Lung (tissue), 11 donors: ENCODE measurements at regions not wholly inside any gene's neighbourhood (a gene's known extent, or its start where the extent isn't known, plus 50 kb on each side); places are given as distances from the start of the nearest gene placed in this dataset.
"Not testable (repeated sequence)": the region's sequence is repeated elsewhere in the genome, so short reads cannot be mapped to it uniquely, and the experiment has no call there.

Source experiments
- ATAC-seq: fragments of 200-7000 bp; cut with Tn5 transposase; one replicate; pipeline ENCODE4 v1.9.1; 2020; ENCODE audit warnings: moderate number of reproducible peaks; ENCODE audit not compliant: insufficient read depth, low FRiP score
- DNase-seq, 3 donors: peaks; one replicate each; pipeline ENCODE4 v3.0.0-alpha.2; 2013 to 2017
- H3K27ac ChIP-seq, 2 donors: one replicate each; pipeline ENCODE4 v1.5.1; 2013; ENCODE audit warnings: mild to moderate bottlenecking in 2 of 2, moderate library complexity in 2 of 2, control low read depth in 1 of 2, inconsistent platforms in 1 of 2, low read depth in 1 of 2, low read length in 1 of 2
- H3K27me3 ChIP-seq, 3 donors: one replicate each; pipeline ENCODE4 v1.5.1; 2013; ENCODE audit warnings: low read length in 2 of 3; ENCODE audit not compliant: control insufficient read depth in 3 of 3, insufficient read depth in 3 of 3
- H3K36me3 ChIP-seq, 4 donors: one replicate each; pipeline ENCODE4 v1.5.1; 2013; ENCODE audit warnings: low read length in 4 of 4, mild to moderate bottlenecking in 1 of 4, moderate library complexity in 1 of 4; ENCODE audit not compliant: control insufficient read depth in 4 of 4, insufficient read depth in 4 of 4
- H3K4me1 ChIP-seq, 5 donors: one replicate each; pipeline ENCODE4 v1.5.1; 2013; ENCODE audit warnings: low read length in 5 of 5, mild to moderate bottlenecking in 2 of 5, moderate library complexity in 1 of 5; ENCODE audit not compliant: control insufficient read depth in 5 of 5, insufficient read depth in 5 of 5
- H3K4me3 ChIP-seq: one replicate; pipeline ENCODE4 v1.5.1; 2013; ENCODE audit warnings: mild to moderate bottlenecking, control low read depth, moderate library complexity
- H3K9ac ChIP-seq, 2 donors: one replicate each; pipeline ENCODE4 v1.5.1; 2013; ENCODE audit warnings: low read length in 2 of 2, control low read depth in 1 of 2; ENCODE audit not compliant: insufficient read depth in 1 of 2
- H3K9me3 ChIP-seq, 4 donors: one replicate each; pipeline ENCODE4 v1.5.1; 2013; ENCODE audit warnings: low read length in 3 of 4, mild to moderate bottlenecking in 1 of 4, moderate library complexity in 1 of 4; ENCODE audit not compliant: control insufficient read depth in 4 of 4, insufficient read depth in 3 of 4
- WGBS, 2 donors: extraction: QIAGEN DNeasy Blood & Tissue Kit; methylation state at CpG; one replicate each; pipeline ENCODE4 v1.1.7; 2013; 5-methylcytosine and 5-hydroxymethylcytosine counted together
- TF ChIP-seq, protein P1 (sequence below): IDR thresholded peaks from 2 replicates; pipeline ENCODE4 v1.5.1; 2012; ENCODE audit warnings: mild to moderate bottlenecking; ENCODE audit errors: control extremely low read depth, extremely low read depth
- donor health status: control.
- donor health status: control.
- donor health status: Bipolar disorder and iron deficiency.
- donor health status: healthy.
- donor health status: DM: yes; HTN: yes; CAD: no.

DNA sequence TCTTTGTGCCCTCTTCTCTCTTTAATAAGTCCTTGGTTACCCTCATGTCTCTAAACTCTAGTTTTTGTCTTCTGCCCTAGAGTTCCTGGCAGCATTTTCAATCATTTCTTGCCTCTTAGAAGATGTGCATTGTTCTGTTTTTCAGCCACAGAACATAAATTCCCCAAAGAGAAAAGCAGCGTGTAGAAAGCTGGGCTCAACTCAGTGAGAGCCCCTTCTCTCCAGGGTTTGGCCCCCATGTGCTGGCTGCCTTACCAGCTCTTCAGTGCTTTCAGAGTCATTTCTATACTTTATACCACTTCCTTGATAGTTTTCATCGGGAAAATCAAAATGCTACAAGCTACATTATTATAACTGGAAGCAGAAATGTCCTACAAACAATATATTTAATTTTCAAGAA is 369.1 kb upstream of the GRM7 start:
- no peak overlapping the region for H3K27ac ChIP-seq
- H3K36me3 ChIP-seq, result no peaks in the 10 kb centered on the region
- no peak for DNase-seq
- H3K9ac ChIP-seq, result no peak overlapping the region
- no peak overlapping the region for H3K4me3 ChIP-seq
- WGBS, 2 donors, result 87 to 92% methylated on average over 2 of the region's 2 CpGs
- no peaks in the 10 kb centered on the region for H3K27me3 ChIP-seq
- peaks cover 0 to 2% (median 0%) of the 10 kb centered on the region in 4 donors for H3K9me3 ChIP-seq
- H3K4me1 ChIP-seq, result no peaks in the 10 kb centered on the region
- ATAC-seq, result no peak
- TF ChIP-seq, protein P1, sequence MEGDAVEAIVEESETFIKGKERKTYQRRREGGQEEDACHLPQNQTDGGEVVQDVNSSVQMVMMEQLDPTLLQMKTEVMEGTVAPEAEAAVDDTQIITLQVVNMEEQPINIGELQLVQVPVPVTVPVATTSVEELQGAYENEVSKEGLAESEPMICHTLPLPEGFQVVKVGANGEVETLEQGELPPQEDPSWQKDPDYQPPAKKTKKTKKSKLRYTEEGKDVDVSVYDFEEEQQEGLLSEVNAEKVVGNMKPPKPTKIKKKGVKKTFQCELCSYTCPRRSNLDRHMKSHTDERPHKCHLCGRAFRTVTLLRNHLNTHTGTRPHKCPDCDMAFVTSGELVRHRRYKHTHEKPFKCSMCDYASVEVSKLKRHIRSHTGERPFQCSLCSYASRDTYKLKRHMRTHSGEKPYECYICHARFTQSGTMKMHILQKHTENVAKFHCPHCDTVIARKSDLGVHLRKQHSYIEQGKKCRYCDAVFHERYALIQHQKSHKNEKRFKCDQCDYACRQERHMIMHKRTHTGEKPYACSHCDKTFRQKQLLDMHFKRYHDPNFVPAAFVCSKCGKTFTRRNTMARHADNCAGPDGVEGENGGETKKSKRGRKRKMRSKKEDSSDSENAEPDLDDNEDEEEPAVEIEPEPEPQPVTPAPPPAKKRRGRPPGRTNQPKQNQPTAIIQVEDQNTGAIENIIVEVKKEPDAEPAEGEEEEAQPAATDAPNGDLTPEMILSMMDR, result no peak

DNA sequence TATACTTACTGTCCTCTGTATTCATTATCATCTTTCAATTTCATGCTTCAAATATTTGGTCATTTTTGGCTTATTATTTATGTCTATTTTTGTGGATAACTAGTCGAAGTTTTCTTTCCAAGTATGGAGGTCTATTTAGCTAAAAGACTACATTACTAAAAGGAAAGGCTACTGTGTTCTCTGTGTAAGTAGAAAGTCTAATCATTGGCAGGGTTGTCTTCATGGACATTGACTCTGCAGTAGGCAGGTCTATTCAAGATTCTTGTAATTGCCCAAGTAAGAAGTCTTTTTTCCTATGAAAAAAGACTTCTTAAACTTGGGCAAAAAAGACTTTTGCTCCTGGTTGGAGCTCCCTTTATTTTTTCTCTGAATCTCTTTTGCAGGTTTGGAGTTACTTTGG is 368.6 kb upstream of the GRM7 start:
- Histone ChIP-seq H3K4me1 (no peaks in the 10 kb centered on the region), H3K9me3 (peaks cover 0 to 2% (median 0%) of the 10 kb centered on the region in 4 donors), H3K27ac (no peak overlapping the region), H3K9ac (no peak overlapping the region), H3K4me3 (no peak overlapping the region), H3K36me3 (no peaks in the 10 kb centered on the region), H3K27me3 (no peaks in the 10 kb centered on the region)
- WGBS, 2 donors, result 40 to 76% methylated on average over 1 of the region's 1 CpG
- TF ChIP-seq, protein P1, result no peak
- ATAC-seq (no peak), DNase-seq (no peak)

DNA sequence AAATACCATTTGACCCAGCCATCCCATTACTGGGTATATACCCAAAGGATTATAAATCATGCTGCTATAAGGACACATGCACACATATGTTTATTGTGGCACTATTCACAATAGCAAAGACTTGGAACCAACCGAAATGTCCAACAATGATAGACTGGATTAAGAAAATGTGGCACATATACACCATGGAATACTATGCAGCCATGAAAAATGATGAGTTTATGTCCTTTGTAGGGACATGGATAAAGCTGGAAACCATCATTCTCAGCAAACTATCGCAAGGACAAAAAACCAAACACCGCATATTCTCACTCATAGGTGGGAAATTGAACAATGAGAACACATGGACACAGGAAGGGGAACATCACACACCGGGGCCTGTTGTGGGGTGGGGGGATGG is 362.0 kb upstream of the GRM7 start:
- H3K9me3 ChIP-seq, H3K27ac ChIP-seq, H3K27me3 ChIP-seq, H3K4me1 ChIP-seq, H3K36me3 ChIP-seq, ATAC-seq, DNase-seq, H3K4me3 ChIP-seq, H3K9ac ChIP-seq: not testable (repeated sequence)
- WGBS, 2 donors, result 90 to 93% methylated on average over 4 of the region's 4 CpGs

DNA sequence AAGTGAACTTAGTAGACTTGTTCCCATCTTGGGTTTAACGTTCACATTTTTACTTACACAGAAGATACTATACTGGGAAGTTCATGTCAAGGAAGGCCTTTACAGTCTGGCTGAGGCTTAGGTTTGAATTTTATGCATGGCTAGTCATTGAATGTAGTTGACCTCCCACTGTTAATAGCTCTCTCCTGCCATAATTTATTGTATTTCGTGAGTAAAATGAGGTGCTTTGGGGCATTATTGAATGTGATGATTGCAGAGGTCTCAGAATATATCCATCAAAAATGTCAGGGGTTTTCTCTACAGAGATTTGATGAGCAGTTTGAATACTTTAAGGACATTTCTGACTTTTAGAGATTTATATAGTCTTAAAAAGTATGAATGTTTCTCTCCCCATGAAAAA is 356.6 kb upstream of the GRM7 start:
- DNase-seq (no peak), ATAC-seq (no peak)
- 62 to 83% methylated on average over 2 of the region's 2 CpGs for WGBS, 2 donors

More for the DNA sequence above, 356.6 kb upstream of the GRM7 start:
- TF ChIP-seq, protein P1, result no peak
- H3K4me3 ChIP-seq, result no peak overlapping the region
- H3K27ac ChIP-seq, result no peak overlapping the region
- no peak overlapping the region for H3K9ac ChIP-seq
- no peaks in the 10 kb centered on the region for H3K9me3 ChIP-seq
- H3K36me3 ChIP-seq, result no peaks in the 10 kb centered on the region
- H3K4me1 ChIP-seq, result no peaks in the 10 kb centered on the region
- H3K27me3 ChIP-seq, result no peaks in the 10 kb centered on the region
